ENCODE measurements at regions not wholly inside any gene's neighbourhood (a gene's known extent, or its start where the extent isn't known, plus 50 kb on each side); places are given as distances from the start of the nearest gene placed in this dataset.
A peak's percentile ranks its signal among the peaks of the same experiment; 100 is the strongest.

DNA sequence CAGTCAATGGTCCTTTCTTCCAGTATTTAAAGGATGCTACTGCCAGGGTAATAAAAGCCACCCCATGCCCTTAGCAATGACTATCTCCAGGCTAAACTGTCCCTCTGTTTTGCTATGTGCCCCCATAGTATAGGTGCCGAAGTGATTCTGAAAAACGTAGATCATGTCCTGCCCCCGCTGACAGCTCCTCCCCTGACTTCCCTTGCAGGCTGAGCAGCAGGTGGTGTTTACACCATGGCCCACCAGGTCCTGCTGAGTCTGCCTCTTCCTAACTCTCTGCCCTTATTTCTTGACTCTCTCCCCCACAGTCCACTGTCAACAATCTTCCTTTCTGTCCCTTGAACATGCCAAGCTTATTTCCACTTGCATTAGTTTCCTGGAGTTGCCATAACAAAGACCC lies 352.5 kb upstream of the TSHZ2 start:
- DNase-seq: no peak

DNA sequence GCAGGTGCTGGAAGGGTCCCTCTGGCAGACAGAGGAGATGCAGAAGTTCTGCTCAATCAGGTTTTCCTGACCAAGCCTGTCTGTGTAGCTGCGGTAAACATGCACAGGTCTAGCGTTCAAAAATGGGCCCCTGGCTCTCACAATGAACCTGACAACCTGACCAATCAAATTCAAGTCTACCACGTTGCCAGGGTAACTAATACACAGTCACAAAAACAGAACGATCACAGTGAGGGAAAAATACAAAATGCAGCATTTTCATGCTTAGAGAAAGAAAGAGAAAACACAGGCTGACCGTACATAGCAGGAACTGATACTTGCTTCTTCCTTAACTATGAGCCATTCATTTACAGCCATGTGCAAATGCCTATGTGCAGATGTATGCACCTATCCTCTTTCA lies 353.1 kb upstream of the TSHZ2 start:
- DNase-seq: peak; percentile 25

DNA sequence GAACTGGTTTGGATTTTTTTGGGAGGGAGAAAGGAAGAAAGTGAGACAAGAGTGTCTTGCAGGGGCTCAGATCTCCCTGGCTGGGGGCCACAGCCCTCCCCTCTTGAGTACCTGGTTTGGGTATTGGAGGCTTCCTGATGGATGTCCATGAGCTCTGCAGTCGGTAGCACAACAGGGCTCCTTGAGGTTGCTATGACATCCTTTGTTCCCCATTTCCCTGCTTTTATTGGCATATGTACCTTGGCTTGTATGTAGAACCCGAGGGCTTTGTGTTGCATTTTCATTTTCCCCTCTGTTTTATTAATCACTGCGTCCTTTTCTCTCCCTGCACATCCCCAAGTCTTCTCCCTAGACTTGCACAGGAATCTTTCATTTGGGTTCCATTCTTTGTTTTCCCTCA lies 355.5 kb upstream of the TSHZ2 start:
- DNase-seq: no peak

DNA sequence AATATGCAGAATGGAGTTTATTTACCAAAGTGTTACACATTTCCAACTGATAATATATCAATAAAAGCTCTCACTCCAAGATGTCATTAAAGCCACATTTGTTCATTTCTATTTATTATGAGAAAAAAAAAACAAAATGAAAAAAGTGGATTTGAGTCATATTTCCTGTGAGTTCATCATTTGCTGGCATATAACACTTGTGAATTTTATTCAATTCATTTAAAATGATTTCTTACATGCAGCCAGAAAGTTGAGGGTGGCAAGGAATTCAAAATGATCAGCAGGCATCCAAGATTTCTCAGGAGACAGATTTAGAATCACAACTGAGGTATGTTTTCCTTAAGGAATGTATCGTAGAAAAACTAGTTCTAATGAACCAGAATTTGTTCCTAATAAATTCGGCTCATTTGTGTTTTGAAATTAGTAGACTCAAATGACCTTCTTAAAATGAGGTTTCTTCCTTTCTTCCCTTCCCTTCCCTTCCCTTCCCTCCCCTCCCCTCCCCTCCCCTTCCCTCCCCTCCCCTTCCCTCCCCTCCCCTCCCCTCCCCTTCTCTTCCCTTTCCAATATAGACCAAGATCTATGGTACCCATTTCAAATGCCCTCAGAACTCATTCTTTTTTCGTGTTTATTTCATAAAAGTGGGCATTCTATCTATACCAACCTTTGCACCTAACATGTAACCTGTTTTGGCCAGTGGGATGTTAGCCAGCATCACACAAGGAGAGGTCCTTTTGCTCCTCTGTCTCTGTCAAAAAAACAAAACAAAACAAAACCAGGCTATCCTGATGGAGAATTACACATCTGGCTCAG lies 357.9 kb upstream of the TSHZ2 start:
- DNase-seq: no peak

DNA sequence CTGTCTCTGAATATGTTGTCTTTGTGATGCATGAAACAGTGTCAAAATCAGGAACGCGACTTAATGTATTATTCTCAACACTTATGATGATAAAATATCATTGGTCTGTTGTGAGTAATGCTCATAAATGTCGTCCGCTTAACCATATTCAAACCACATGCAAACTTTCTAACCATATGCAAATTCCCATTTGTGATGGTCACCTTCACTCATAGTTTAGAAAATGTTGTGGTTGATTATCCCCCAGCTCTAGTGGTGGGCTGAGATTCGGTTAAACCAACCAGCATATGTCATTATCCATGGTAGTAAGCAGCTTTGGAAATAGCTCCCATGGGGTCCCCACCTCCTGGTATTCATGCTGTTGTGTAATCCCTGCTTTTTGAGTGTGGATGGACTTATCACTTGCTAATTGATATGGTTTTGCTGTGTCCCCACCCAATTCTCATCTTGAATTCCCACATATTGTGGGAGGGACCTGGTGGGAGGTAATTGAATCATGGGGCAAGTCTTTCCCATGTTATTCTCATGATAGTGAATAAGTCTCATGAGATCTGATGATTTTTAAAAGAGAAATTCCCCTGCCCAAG lies 360.0 kb upstream of the TSHZ2 start:
- no peak for DNase-seq

DNA sequence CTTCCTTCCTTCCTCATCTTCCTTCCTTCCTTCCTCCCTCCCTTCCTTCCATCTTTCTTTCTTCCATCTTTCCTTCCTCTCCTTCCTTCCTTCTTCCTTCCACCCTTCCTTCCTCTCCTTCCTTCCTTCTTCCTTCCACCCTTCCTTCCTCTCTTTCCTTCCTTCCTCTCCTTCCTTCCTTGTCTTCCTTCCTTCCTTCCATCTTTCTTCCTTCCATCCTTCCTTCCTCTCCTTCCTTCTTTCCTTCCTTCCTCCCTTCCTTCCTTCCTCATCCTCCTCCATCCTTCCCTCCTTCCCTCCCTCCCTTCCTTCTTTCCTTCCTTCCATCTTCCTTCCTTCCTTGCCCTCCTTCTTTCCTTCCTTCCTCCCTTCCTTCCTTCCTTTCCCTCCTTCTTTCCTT lies 361.4 kb upstream of the TSHZ2 start:
- DNase-seq: no peak

DNA sequence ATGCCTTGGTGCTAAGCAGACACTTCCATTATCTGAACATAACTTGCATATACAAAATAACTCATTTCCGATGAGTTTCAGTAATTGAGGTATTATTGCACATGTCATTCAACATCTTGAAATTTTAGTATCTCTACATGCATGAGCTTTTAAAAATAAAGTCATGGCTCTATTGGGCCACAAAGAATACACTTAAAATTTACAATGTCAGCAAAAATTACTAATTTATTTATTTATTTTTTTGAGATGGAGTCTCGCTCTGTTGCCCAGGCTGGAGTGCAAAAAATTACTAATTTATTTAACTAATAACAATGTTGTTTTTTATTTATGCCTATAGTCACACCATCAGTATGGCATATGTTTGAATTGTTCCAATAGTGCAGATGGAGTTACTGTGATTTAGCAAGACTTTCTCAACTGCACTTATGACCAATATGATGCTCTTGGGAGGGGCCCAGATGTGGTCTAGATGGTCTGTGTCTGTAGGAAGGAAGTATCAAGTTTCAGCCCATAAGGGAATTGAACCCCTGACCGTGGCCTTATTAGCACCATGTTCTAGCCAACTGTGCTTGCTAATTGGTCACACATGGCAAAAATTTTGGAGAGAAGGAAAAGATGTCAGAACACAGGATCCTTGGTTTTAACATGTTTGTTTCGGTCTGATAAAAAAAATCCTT lies 370.7 kb upstream of the TSHZ2 start:
- no peak for DNase-seq

DNA sequence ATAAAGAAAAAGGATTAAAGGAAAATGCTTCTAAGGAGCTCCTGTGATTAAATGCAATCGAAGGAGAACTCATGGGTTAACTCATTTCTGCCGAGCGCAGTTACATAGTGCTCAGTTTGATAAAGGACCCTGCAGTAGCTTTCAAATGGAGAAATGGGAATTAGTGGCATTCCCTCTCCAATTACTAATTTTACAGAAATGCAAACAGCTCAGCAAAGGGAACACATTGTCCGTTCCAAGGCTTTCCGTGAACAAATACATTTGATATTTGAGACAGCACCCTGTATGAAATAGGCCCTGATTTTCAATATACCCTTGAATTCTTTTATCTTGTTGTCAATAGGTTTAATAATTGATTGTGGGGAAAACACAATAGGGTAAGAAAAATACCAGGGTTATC lies 375.9 kb upstream of the TSHZ2 start:
- no peak for DNase-seq

DNA sequence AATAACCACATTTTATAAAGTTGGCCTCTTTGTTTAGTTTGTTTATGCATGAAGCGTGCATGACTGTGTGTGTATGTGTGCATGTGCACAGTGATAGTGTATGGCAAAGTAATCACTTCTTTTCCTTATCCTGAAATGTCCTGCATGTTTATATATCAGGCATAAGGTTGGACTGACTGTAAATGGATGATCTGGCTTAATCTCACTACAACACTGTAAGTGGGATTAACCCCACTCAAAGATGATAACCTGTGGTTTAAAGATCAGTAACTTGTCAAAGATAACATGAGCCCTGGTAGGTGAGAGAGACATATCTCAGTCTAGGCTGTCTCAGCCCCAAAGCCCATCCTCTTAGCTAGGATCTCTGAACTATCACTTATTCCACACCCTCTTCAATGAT lies 376.6 kb upstream of the TSHZ2 start:
- no peak for DNase-seq

DNA sequence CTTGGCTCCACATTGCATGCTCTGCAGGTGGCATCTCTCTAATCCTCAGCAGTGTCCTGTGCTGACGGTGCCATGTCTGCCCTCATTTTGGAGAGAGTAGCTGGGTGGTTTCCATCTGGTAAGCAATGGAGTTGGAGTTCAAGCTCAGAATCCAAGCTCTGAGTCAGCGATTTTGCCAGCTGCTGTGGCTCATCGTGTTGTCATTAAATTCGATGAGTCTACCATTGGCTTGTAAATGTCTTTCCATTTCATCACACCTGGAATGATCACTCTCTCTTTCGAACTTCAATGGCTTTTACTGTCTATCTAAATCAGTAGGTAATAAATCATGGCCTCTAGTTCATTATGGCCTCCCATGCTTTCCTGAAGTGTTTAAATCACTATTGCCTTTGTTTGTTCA lies 378.5 kb upstream of the TSHZ2 start:
- no peak for DNase-seq

DNA sequence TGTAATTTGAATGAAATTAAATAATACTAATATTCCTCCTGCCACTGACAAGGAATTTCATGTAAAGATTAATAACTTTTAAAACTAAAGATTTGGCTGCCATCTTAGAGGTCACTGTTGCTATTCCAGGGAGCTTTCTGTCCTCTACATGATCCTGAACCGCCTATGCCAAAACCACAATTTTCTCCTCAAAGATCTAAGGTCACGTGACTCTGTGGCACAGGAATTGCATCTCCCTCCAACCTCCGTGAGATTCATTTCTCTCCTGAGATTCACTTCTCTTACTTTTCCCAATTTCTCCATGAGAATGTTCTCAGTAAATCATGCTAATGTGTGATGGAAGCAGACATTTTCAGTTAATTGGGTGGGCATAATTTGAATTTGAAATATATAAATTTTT lies 379.6 kb upstream of the TSHZ2 start:
- DNase-seq: no peak

DNA sequence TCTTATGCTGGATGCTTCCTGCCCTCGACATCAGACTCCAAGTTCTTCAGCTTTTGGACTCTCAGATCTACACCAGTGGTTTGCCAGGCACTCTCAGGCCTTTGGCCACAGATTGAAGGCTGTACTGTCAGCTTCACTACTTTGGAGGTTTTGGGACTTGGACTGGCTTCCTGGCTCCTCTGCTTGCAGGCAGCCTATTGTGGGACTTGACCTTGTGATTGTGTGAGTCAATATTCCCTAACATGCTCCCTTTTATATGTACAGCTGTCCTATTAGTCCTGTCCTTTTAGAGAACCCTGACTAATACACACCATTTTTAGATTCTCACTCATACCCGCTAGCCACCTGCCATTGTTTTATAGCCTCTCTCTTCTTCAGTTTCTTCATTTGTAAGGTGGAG lies 382.1 kb upstream of the TSHZ2 start:
- no peak for DNase-seq

DNA sequence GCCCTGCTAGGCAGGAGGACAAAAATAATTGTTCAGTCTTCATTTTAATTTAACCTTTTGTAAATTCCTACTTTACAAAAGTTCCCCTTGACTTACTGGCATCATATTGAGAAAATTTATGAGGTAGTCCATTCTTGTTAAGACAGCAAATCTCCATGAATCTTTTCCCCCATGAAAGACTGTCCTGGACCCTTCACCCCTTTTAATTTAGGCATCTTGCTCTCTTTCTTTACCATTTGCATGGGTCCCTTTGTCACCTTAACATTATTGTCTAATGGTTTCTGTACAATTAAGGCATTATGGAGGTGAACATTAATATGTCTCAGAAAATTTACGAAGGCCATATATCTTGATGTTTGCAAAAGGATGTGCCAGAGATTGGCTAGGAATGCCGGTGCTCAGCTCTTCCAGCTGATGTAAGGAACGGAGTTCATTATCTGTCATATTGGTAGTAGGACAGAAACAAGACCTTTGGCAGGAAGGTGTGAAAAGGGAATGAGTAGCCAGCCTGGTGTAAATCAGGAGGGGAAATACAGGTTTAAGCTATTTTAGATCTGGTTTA lies 382.8 kb upstream of the TSHZ2 start:
- DNase-seq: no peak

DNA sequence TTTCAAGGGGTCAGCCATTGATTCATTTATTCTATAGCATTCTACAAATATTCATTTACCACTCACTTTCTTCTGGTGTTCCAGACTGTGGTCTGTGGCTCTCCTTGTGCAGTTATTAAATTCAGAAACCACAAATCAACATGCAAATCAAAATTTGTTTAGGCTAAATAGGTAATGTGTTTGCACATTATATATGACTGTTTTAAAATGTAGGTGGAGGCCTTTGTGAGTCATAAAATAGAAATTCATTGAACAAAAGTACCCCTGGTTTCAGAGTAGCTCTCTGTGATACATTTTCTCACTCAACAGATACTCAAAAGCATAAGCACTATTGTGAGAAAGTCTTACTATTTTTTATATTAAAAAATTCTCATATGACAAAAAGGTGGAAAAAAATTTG lies 385.5 kb upstream of the TSHZ2 start:
- no peak for DNase-seq

DNA sequence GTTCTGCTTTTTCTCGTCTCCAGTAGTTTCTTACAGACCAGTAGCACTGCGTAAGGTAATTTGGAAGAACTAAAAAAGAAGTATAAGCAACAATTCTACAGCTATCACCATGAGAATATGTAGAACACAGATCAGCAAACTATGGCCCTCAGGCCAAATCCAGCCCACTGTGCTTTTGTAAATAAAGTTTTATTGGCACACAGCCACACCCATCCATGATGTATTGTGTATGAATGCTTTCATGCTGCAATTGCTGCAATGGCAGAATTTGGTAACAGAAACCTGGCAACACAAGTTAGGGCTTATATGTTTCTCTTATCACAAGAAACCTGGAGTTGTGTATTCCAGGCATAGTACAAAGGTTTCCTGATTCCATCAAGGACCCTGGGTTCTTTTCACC lies 386.8 kb upstream of the TSHZ2 start:
- no peak for DNase-seq

DNA sequence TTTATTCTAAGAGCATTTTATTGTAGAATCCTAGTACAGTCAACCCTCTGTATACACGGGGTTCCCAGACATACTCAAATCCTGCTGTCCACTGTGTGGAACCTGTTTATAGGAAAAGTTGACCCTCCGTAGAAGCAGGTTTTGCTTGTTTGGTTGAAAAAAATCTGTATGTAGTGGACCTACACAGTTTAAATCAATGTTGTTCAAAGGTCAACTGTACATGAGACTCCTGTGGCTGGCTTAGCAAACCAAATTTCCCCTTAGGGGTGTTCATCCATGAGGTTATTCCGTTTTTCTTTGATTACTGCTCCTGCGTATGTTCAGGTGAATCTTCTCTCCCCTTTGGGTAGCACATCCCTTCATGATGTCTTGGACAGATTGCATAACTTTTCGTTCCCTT lies 387.0 kb upstream of the ZFP64 start:
- no peak for DNase-seq

DNA sequence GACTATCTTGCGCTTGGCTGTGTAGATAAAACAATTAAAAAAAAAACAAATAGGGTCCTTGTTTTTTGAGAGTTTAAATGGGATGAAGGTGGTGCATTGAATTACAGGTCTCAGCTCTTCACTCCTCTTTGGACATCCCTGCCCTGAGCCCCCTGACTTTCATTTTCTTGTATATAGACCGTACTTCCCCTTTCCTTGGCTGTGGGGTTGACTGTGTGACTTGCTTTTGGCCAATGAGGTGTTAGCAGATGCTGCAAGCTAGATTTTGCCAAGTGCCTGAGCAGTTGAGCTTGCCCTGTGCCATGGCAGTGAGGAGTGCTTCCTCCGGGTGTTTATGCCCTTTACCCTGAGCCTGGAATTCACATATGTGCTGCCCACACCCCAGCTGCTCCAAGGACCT lies 386.1 kb upstream of the ZFP64 start:
- DNase-seq: no peak

DNA sequence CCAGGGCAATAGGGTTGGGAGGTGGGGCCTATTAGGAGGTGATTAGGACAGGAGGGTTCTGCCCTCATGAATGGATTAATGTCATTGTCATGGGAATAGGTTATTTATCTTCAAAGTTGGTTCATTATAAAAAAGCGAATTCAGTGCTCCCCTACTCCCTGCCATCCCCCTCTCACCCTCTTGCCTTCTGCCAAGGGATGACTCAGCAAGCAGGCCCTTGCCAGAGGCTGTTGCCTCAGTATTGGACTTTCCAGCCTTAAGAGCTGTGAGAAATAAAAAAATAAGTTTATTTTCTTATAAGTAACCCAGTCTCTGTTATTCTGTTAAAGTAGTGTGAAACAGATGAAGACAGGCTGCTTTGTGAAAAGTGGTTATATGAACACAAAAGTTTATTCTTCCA lies 381.1 kb upstream of the ZFP64 start:
- no peak for DNase-seq

DNA sequence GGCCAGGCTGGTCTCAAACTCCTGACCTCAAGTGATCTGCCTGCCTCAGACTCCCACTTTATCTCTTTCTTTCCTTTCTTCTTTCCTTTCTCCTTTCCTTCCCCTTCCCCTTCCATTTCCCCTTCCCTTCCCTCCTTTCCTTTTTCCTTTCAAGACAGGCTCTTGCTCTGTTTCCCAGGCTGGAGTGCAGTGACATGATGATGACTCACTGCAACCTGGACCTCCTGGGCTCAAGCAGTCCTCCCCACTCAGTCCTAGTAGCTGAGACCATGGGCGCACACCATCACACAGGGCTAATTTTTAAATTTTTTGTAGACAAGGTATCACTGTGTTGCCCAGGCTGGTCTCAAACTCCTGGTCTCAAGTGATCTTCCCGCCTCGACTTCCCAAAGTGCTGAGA lies 377.6 kb upstream of the ZFP64 start:
- no peak for DNase-seq

DNA sequence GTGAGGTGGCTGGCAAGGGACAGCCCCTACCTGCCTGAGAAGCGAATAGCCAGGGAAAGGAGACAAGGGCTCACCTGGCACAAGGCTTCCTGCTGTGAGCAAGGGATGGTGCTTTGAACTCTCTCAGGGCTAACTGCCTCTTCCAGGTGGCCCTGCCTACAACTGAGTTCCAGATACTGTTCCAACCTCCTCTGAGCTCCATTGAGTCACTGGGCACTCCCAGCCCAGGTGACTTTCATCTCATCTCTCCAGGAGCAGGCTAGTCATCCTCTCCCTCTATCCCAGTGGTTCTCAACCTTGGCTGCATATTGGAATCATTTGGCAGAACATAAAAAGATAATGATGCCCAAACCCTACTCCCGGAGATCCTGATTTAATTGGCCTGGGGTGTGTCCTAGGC lies 374.0 kb upstream of the ZFP64 start:
- no peak for DNase-seq

DNA sequence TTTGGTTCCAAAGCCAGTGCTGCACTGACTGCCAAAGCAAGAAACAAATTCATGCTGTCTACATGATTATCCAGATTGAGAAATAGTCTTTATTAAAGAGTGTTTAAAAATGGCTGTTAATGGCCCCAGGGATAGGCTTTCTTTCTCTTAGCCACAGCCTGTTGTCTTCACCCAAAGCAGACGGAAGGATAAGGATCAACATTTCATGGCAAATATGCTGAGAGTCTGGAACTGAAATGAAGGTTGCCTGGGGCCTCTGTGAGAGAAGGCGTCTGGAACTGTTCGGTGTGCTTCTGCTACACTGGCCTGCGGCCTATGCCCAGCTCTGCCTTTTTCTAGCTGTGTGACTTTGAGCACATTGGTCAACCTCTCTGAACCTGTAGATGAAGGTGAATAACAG lies 373.0 kb upstream of the ZFP64 start:
- no peak for DNase-seq

DNA sequence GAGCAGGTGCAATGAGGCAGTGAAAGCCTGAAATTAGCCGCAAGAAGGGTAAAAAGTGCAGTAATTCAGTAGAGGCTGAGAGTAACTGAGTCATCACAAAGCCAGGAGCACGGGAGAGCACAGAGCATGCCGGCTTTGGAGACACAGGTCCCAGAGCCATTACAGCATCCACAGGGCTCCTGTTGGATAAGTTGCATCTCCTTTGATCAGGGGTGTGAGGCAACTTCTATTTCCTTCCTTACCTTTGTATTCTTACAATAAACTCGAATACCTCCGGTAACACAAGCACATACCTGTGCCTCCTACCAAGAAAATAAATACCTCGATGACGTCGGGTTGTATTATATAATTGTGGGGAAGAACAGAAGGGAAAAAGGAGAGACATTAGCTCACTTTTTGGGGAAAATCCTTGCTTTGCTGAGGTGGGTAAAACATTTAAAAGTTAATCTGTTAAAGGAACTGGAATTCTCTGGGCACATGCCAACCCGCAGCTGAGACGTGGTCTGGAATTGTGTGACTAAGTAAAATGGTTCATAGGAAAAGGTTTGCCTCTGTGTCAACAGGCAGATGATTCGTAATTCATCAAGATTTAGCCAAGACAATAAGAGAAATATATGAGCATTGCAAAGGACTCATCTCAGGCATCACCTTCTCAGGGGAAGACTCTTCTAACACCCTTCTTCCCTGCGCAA lies 360.7 kb upstream of the ZFP64 start:
- DNase-seq: no peak

DNA sequence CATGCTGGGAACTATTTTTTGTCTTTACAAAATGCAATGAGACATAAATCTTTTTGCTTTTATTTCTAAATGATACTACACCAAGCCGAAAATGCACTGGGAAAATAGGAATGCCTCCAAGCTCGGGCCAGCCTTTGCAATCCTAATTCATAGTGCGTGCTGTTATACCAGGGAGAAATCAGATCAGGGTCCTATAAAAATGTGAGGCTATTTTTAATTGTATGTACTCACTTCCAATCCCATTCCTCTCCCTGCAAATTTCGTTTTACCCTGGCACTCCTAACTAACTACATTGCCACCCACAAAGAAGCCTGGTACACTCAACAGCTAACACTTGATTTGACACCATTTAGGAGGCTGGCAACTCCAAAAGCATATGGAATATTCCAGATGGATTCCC lies 350.6 kb upstream of the ZFP64 start:
- DNase-seq: no peak

DNA sequence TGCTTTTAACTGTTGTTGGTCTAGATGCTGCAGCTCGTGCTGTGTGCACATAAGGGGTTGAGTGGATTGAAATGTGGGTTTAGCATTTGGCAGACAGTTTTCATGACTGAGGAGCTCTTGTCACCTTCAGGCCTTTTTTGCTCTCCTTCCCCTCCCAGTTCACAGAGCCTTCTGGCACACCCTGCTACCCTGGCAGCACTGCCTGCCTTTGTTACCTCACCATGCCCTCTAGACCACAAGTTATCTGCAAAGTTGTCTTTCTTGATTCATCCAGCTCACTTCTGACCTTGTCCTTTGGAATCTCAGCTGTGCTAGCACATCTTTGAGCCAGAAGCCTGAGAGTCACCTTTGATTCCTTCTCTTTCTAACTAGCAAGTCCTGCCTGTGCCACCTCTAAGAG lies 348.9 kb upstream of the ZFP64 start:
- DNase-seq: no peak

Measured in retina (tissue), 1 donor.